Calu3 (cell line): ENCODE measurements at regions not wholly inside any gene's neighbourhood (a gene's known extent, or its start where the extent isn't known, plus 50 kb on each side); places are given as distances from the start of the nearest gene placed in this dataset.
A peak's percentile ranks its signal among the peaks of the same experiment; 100 is the strongest.
"Not testable (repeated sequence)": the region's sequence is repeated elsewhere in the genome, so short reads cannot be mapped to it uniquely, and the experiment has no call there.

Experiments
- BruUV-seq: library from RNA; stranded (reverse); fragments of 400-500 nt; replicated peaks from 2 replicates; lab custom pipeline; 2021; lab: Mats Ljungman, UMichigan
- CTCF ChIA-PET: fragments of 300-600 bp; sonication (Branson Sonifier 250); formaldehyde crosslinking; loops from one replicate; lab custom pipeline; 2022; ENCODE audit warnings: antibody characterized with exemption; lab: Charles Lee
- DNase-seq: peaks from one replicate; pipeline ENCODE4 v3.0.0; 2022
- H3K27ac Mint-ChIP-seq: one replicate; pipeline ENCODE4 v1.8.0; 2022; ENCODE audit warnings: mixed read lengths; ENCODE audit not compliant: unreplicated experiment
- H3K27me3 Mint-ChIP-seq: one replicate; pipeline ENCODE4 v1.8.0; 2022; ENCODE audit warnings: mixed read lengths; ENCODE audit not compliant: unreplicated experiment
- H3K36me3 Mint-ChIP-seq: one replicate; pipeline ENCODE4 v1.8.0; 2022; ENCODE audit warnings: mild to moderate bottlenecking, moderate library complexity, mixed read lengths; ENCODE audit not compliant: insufficient read depth, unreplicated experiment
- H3K4me1 Mint-ChIP-seq: one replicate; pipeline ENCODE4 v1.8.0; 2022; ENCODE audit warnings: mild to moderate bottlenecking, low read depth, mixed read lengths; ENCODE audit not compliant: unreplicated experiment
- H3K4me3 Mint-ChIP-seq: one replicate; pipeline ENCODE4 v1.8.0; 2022; ENCODE audit warnings: mild to moderate bottlenecking, low read depth, moderate library complexity, mixed read lengths; ENCODE audit not compliant: unreplicated experiment
- H3K9me3 Mint-ChIP-seq: one replicate; pipeline ENCODE4 v1.8.0; 2022; ENCODE audit warnings: low read depth, mixed read lengths; ENCODE audit not compliant: unreplicated experiment
- intact Hi-C: fragments of 100-400 bp; cut with micrococcal nuclease; formaldehyde crosslinking; loops from one replicate; pipeline ENCODE4 v1.10.0; 2022; ENCODE audit not compliant: unreplicated experiment
- TF ChIP-seq, protein P1 (sequence below): fragments of 200-600 bp; IDR thresholded peaks from one replicate; pipeline ENCODE4 v1.8.0; 2022; ENCODE audit warnings: antibody characterized with exemption; ENCODE audit not compliant: unreplicated experiment

DNA sequence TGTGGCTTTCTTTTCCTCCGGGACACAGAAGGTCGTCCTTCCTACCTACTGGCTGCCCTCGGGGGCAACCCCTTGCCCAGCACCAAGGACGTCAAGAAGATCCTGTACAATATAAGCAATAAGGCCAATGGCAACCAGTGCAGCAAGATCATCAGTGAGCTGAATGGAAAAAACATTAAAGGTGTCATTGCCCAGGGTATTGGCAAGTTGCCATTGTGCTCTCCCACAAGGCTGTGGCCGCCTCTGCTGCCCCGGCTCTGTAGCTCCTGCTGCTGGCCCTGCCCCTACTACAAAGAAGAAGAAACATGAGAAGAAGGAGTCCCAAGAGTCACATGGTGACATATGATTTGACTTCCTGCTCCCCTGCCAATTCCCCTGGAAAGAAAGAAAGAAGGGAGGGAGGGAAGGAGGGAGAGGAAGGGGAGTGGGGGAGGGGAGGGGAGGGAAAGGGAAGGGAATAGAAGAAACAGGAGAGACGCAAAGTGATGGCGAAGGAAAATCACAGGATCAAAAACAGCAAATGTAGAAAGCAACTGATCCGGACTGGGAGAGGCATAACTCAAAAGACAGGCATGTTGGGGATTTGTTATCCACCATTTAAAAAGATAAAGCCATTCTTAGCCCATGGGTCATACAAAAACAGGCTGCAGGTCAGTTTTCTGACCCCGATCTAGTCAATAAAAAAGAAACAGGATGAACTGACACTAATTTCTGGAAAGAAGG is 61.3 kb upstream of the RESF1 start:
- TF ChIP-seq, protein P1, sequence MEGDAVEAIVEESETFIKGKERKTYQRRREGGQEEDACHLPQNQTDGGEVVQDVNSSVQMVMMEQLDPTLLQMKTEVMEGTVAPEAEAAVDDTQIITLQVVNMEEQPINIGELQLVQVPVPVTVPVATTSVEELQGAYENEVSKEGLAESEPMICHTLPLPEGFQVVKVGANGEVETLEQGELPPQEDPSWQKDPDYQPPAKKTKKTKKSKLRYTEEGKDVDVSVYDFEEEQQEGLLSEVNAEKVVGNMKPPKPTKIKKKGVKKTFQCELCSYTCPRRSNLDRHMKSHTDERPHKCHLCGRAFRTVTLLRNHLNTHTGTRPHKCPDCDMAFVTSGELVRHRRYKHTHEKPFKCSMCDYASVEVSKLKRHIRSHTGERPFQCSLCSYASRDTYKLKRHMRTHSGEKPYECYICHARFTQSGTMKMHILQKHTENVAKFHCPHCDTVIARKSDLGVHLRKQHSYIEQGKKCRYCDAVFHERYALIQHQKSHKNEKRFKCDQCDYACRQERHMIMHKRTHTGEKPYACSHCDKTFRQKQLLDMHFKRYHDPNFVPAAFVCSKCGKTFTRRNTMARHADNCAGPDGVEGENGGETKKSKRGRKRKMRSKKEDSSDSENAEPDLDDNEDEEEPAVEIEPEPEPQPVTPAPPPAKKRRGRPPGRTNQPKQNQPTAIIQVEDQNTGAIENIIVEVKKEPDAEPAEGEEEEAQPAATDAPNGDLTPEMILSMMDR: no peak
- intact Hi-C loops: no loop called here
- H3K27ac Mint-ChIP-seq: peak overlapping the region; percentile 40
- peaks cover 6% of the 10 kb centered on the region for H3K9me3 Mint-ChIP-seq
- H3K36me3 Mint-ChIP-seq: peaks cover 6% of the 10 kb centered on the region
- H3K4me3 Mint-ChIP-seq: no peak overlapping the region
- no peaks in the 10 kb centered on the region for H3K27me3 Mint-ChIP-seq
- CTCF ChIA-PET: interaction anchor here (0.6 to 0.7 kb wide), 2 partner anchors 137 to 259 kb away, joined by 3 to 4 read pairs; no protein-coding TSS in a partner anchor
- no TSS peak for BruUV-seq
- peaks cover 40% of the 10 kb centered on the region for H3K4me1 Mint-ChIP-seq
- peak; percentile 70 for DNase-seq

DNA sequence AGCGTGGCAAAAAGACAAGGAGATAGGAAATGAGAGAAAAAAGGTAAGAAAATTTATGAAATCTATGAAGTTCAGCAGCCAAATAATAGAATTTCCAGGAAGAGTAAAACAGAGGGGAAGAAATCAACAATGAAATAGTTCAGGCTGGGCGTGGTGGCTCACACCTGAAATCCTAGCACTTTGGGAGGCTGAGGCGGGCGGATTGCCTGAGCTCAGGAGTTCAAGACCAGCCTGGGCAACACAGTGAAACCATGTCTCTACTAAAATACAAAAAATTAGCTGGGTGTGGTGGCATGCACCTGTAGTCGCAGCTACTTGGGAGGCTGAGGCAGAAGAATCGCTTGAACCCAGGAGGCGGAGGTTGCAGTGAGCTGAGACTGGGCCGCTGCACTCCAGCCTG is 62.1 kb upstream of the RESF1 start:
- DNase-seq, BruUV-seq, intact Hi-C loops, H3K9me3 Mint-ChIP-seq, H3K27me3 Mint-ChIP-seq, H3K36me3 Mint-ChIP-seq, H3K4me3 Mint-ChIP-seq: not testable (repeated sequence)
- peaks cover 40% of the 10 kb centered on the region for H3K4me1 Mint-ChIP-seq
- CTCF ChIA-PET: interaction anchor here (0.7 to 1.0 kb wide), 2 partner anchors 135 to 164 kb away, joined by 3 to 4 read pairs; no protein-coding TSS in a partner anchor
- H3K27ac Mint-ChIP-seq: peak overlapping the region; percentile 82

- CTCF ChIA-PET: interaction anchor here (0.7 to 1.0 kb wide), 2 partner anchors 136 to 164 kb away, joined by 3 to 4 read pairs; no protein-coding TSS in a partner anchor
- Mint-ChIP-seq H3K9me3 (peaks cover 6% of the 10 kb centered on the region), H3K4me3 (no peak overlapping the region), H3K27me3 (no peaks in the 10 kb centered on the region), H3K36me3 (peaks cover 6% of the 10 kb centered on the region), H3K27ac (peak overlapping the region; percentile 82), H3K4me1 (peaks cover 40% of the 10 kb centered on the region)
- peak; percentile 39 for DNase-seq
- TF ChIP-seq, protein P1: no peak
- BruUV-seq: no TSS peak
- intact Hi-C loops: no loop called here
These were observed 62.6 kb upstream of the RESF1 start for GRCh38 chr12:31896514-31897039.

GRCh38 chr12:31895449-31896150 is 63.6 kb upstream of the RESF1 start:
- intact Hi-C loops: no loop called here
- no peak for DNase-seq
- CTCF ChIA-PET: interaction anchor here (1.0 kb wide), 1 partner anchor 163 kb away, joined by 3 read pairs; no protein-coding TSS in a partner anchor
- H3K36me3 Mint-ChIP-seq: peaks cover 6% of the 10 kb centered on the region
- H3K27me3 Mint-ChIP-seq: no peaks in the 10 kb centered on the region
- no TSS peak for BruUV-seq
- TF ChIP-seq, protein P1: no peak
- H3K27ac Mint-ChIP-seq: peak overlapping the region; percentile 41
- peaks cover 6% of the 10 kb centered on the region for H3K9me3 Mint-ChIP-seq
- H3K4me3 Mint-ChIP-seq: no peak overlapping the region
- peaks cover 40% of the 10 kb centered on the region for H3K4me1 Mint-ChIP-seq
